AG04449 (cell line): ENCODE measurements at regions not wholly inside any gene's neighbourhood (a gene's known extent, or its start where the extent isn't known, plus 50 kb on each side); places are given as distances from the start of the nearest gene placed in this dataset.

Source experiments
- CTCF ChIA-PET: fragments of 350-600 bp; formaldehyde crosslinking; extraction: SDS; loops from one replicate; lab custom pipeline; 2021; ENCODE audit warnings: antibody characterized with exemption; lab: Yijun Ruan, JAX
- POLR2A ChIA-PET: fragments of 400-600, 350-600 bp; formaldehyde crosslinking; extraction: SDS; loops from one replicate; lab custom pipeline; 2020; ENCODE audit warnings: antibody characterized with exemption, inconsistent platforms; lab: Yijun Ruan, JAX
- DNase-seq: peaks from one replicate; pipeline ENCODE4 v3.0.0-alpha.2; 2010; ENCODE audit warnings: low read depth, low spot score
- H3K4me3 ChIP-seq: 2 replicates; pipeline ENCODE4 v1.5.1; 2011; ENCODE audit warnings: low read depth, mild to moderate bottlenecking, control low read depth, low read length
- TF ChIP-seq, protein P1 (sequence below): IDR thresholded peaks from one replicate; pipeline ENCODE4 v1.5.1; 2011; ENCODE audit warnings: mild to moderate bottlenecking, moderate library complexity, low read length, control low read depth, inconsistent platforms; ENCODE audit not compliant: insufficient read depth; ENCODE audit errors: missing control alignments

DNA sequence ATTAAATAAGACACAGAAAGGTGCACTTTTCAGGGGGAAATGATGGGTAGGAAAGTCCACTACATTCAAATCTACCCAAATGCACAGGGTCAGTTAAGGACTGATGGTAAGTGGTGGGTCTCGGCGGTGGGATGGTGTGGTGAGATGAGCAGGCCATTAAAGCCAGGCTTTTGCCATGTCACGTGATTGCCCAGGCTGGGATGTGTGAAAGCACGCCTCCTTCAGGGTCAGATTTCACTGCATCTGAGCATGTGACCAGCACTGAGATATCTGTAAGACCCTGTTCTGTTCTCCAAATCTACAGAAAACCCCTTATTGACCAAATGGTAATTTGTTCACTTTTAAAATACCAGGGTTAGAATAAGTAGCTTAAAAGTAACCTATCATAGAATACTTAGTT is 301.5 kb downstream of the MEX3B start:
- POLR2A ChIA-PET: no interaction called here
- CTCF ChIA-PET: no interaction called here
- H3K4me3 ChIP-seq: no peak overlapping the region
- TF ChIP-seq, protein P1, sequence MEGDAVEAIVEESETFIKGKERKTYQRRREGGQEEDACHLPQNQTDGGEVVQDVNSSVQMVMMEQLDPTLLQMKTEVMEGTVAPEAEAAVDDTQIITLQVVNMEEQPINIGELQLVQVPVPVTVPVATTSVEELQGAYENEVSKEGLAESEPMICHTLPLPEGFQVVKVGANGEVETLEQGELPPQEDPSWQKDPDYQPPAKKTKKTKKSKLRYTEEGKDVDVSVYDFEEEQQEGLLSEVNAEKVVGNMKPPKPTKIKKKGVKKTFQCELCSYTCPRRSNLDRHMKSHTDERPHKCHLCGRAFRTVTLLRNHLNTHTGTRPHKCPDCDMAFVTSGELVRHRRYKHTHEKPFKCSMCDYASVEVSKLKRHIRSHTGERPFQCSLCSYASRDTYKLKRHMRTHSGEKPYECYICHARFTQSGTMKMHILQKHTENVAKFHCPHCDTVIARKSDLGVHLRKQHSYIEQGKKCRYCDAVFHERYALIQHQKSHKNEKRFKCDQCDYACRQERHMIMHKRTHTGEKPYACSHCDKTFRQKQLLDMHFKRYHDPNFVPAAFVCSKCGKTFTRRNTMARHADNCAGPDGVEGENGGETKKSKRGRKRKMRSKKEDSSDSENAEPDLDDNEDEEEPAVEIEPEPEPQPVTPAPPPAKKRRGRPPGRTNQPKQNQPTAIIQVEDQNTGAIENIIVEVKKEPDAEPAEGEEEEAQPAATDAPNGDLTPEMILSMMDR: no peak
- no peak for DNase-seq

DNA sequence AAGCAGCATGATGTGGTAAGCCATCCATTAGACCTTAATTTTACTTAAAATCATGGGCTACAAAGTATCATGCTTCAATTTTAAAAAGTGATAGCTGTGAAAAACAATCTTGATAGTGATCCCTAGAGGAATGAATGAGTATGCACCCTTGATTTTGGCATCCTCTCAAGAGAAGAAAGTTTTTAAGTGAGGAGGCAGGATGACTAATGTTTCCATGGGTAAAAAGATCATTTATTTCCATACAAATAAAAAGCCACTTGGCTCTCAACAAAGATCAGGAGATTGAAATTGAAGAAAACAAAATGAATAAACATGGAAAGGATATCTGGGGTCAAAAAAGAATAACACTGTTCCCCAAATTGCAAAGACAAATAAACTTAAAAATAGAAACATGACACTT is 305.4 kb downstream of the MEX3B start:
- H3K4me3 ChIP-seq: no peak overlapping the region
- no peak for DNase-seq
- TF ChIP-seq, protein P1: no peak
- ChIA-PET POLR2A (no interaction called here), CTCF (no interaction called here)

DNA sequence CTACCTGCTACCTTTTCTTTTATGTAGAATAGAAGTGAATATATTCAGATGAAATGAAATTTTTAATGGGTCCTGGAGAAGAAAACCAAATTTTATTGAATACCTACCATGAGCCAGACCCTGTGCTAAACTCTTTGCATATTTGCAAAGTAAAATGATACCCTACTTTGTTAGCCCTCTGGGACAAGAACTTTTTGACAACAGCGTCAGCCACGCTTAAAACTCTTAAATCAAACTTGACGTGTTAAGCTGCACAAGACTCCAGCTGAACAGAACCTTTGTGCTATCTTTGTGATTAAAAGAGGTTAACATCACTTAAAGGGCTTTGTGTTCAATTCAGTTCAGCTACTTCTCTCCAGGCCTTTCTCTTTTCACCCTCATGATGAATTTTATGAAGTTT is 316.5 kb downstream of the MEX3B start:
- TF ChIP-seq, protein P1: no peak

DNA sequence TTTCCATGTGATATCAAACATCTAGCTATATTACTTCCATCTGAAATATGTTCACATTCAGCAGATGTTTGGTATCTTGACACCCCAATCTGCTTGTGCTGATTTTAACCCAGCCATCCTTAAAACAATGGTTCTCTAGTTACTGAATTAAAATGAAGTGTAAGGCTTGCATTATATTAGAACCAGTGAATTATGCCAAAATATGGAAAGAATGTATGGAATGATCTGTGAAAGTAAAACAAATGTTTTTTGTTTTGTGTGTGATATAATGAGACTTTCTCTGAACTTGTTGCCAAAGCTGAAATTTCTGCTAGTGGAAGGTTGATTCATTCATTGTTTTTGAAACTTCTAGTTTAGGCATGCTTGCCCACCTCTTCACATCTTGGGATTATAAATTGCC is 317.1 kb downstream of the MEX3B start:
- no peak for DNase-seq
- ChIA-PET CTCF (no interaction called here), POLR2A (no interaction called here)
- TF ChIP-seq, protein P1: no peak
- no peak overlapping the region for H3K4me3 ChIP-seq

More for the DNA sequence above, 316.5 kb downstream of the MEX3B start:
- no peak overlapping the region for H3K4me3 ChIP-seq
- CTCF ChIA-PET: no interaction called here
- POLR2A ChIA-PET: no interaction called here
- no peak for DNase-seq

DNA sequence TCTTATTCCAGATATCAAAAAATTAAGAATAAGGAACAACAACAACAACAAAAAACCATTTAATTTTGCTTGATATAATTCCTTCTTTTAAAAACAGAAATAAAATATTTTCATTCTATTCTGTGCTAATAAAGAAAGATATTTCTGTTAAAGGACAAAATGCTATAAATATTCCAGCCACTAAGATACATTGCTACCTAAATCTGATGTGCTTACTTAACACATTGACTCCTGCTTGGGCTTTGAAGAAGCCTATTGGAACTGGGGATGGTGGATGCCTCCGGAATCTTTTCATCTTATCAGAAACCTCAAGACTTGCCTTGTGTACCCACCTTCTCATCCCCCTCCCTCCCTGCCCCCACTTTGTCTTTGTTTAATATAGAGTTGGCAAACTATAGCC is 320.2 kb downstream of the MEX3B start:
- no peak for DNase-seq
- POLR2A ChIA-PET: no interaction called here
- no peak overlapping the region for H3K4me3 ChIP-seq
- CTCF ChIA-PET: no interaction called here
- TF ChIP-seq, protein P1: no peak

DNA sequence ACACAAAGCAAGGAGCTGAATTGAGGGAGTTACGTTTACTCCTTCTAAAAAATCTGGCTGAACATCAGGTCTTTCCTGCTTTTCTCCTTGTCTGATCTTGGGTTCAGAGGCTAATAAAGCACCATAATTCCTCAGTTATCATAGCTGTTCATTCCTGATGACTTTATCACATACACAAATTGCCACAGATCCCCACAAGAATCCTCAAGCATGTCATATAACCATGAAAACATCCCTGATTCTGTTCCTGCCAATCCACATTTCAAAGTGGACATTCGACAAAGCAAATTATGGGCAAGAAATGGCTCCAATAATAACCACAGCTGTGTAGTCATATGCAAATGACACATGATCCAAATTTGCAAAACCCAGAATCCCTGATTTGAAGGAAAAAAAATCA is 321.3 kb downstream of the MEX3B start:
- CTCF ChIA-PET: no interaction called here
- POLR2A ChIA-PET: no interaction called here
- TF ChIP-seq, protein P1: no peak
- H3K4me3 ChIP-seq: no peak overlapping the region
- no peak for DNase-seq
